PC-3 (cell line): ENCODE measurements at regions not wholly inside any gene's neighbourhood (a gene's known extent, or its start where the extent isn't known, plus 50 kb on each side); places are given as distances from the start of the nearest gene placed in this dataset.

Source experiments
- ATAC-seq: fragments of 200-7000 bp; cut with Tn5 transposase; 2 replicates; pipeline ENCODE4 v1.9.1; 2020; ENCODE audit warnings: mild to moderate bottlenecking, moderate library complexity
- BruUV-seq: library from RNA; stranded (reverse); fragments of 400-500 nt; replicated peaks from 2 replicates; lab custom pipeline; 2021; lab: Mats Ljungman, UMichigan
- CTCF ChIA-PET: fragments of 300-600 bp; sonication (Branson Sonifier 250); formaldehyde crosslinking; loops from one replicate; lab custom pipeline; 2022; ENCODE audit warnings: antibody characterized with exemption; lab: Charles Lee
- POLR2A ChIA-PET: fragments of 300-600 bp; sonication (Branson Sonifier 250); formaldehyde crosslinking; loops from one replicate; lab custom pipeline; 2022; ENCODE audit warnings: antibody characterized with exemption; ENCODE audit not compliant: unreplicated experiment; lab: Charles Lee
- DNase-seq: peaks from one replicate; pipeline ENCODE4 v3.0.0-alpha.2; 2015
- H2AFZ ChIP-seq: fragments of 300-600 bp; sonication (generic); 2 replicates; pipeline ENCODE4 v1.6.0; 2016; ENCODE audit warnings: antibody characterized with exemption, low read length
- H3F3A ChIP-seq: fragments of 300-600 bp; sonication (generic); one replicate; pipeline ENCODE4 v1.6.0; 2017; ENCODE audit warnings: antibody characterized with exemption, low read length, control low read depth, mild to moderate bottlenecking; ENCODE audit not compliant: unreplicated experiment
- H3K27ac ChIP-seq: fragments of 300-600 bp; sonication (generic); 2 replicates; pipeline ENCODE4 v1.5.1; 2016; ENCODE audit warnings: mild to moderate bottlenecking, low read length
- H3K27me3 ChIP-seq: fragments of 300-600 bp; sonication (generic); 2 replicates; pipeline ENCODE4 v1.6.1; 2016; ENCODE audit warnings: low read length, mixed read lengths
- H3K36me3 ChIP-seq: fragments of 300-600 bp; sonication (generic); 2 replicates; pipeline ENCODE4 v1.6.1; 2016; ENCODE audit warnings: low read depth, mixed run types, low read length, mixed read lengths
- H3K4me1 ChIP-seq: fragments of 300-600 bp; sonication (generic); 2 replicates; pipeline ENCODE4 v1.5.1; 2016; ENCODE audit warnings: low read length; ENCODE audit not compliant: insufficient read depth
- H3K4me2 ChIP-seq: fragments of 300-600 bp; sonication (generic); 2 replicates; pipeline ENCODE4 v1.6.0; 2016; ENCODE audit warnings: low read length
- H3K4me3 ChIP-seq: fragments of 300-600 bp; sonication (generic); 2 replicates; pipeline ENCODE4 v1.5.1; 2016; ENCODE audit warnings: mild to moderate bottlenecking, low read length, mixed read lengths
- H3K79me2 ChIP-seq: fragments of 300-600 bp; sonication (generic); 2 replicates; pipeline ENCODE4 v1.6.1; 2017; ENCODE audit warnings: low read length, mixed read lengths
- H3K9ac ChIP-seq: fragments of 300-600 bp; sonication (generic); 2 replicates; pipeline ENCODE4 v1.6.0; 2016; ENCODE audit warnings: mild to moderate bottlenecking, low read length
- H3K9me2 ChIP-seq: fragments of 300-600 bp; sonication (generic); replicated peaks from 2 replicates; pipeline ENCODE4 v1.6.1; 2016; ENCODE audit warnings: mixed run types, low read length, mixed read lengths
- H3K9me3 ChIP-seq: fragments of 300-600 bp; sonication (generic); 2 replicates; pipeline ENCODE4 v1.6.1; 2016; ENCODE audit warnings: low read length, mixed read lengths
- H4K20me1 ChIP-seq: fragments of 300-600 bp; sonication (generic); 2 replicates; pipeline ENCODE4 v1.6.1; 2016; ENCODE audit warnings: low read length, mixed read lengths
- CTCF ChIP-seq: fragments of 300-600 bp; sonication (generic); conservative IDR thresholded peaks from 2 replicates; pipeline ENCODE4 v1.5.1; 2017; ENCODE audit warnings: antibody characterized with exemption, low read depth, mild to moderate bottlenecking, low read length
- EZH2 ChIP-seq: fragments of 300-600 bp; sonication (generic); IDR thresholded peaks from one replicate; pipeline ENCODE4 v1.6.1; 2017; ENCODE audit warnings: antibody characterized with exemption, mild to moderate bottlenecking, low read length; ENCODE audit not compliant: unreplicated experiment
- EZH2phosphoT487 ChIP-seq: fragments of 300-600 bp; sonication (generic); IDR thresholded peaks from 2 replicates; pipeline ENCODE4 v1.6.1; 2018; ENCODE audit warnings: mild to moderate bottlenecking, antibody characterized with exemption, low read length, borderline replicate concordance
- intact Hi-C: fragments of 100-400 bp; cut with micrococcal nuclease; formaldehyde crosslinking; loops from 2 replicates; pipeline ENCODE4 v1.9.0; 2023

- BruUV-seq: no TSS peak
- Histone ChIP-seq H3K9me3 (no peaks in the 10 kb centered on the region), H3F3A (no peaks in the 10 kb centered on the region), H3K4me2 (no peak overlapping the region), H3K36me3 (no peaks in the 10 kb centered on the region), H3K4me1 (peaks cover 14% of the 10 kb centered on the region; the same call in 1 of the 2 replicates), H3K9me2 (no peaks in the 10 kb centered on the region), H3K27ac (no peak overlapping the region), H4K20me1 (no peaks in the 10 kb centered on the region), H3K9ac (no peak overlapping the region), H3K27me3 (no peaks in the 10 kb centered on the region), H3K4me3 (no peak overlapping the region), H3K79me2 (no peaks in the 10 kb centered on the region), H2AFZ (no peak overlapping the region)
- TF ChIP-seq EZH2phosphoT487 (no peak), EZH2 (no peak), CTCF (no peak)
- intact Hi-C loops: loop anchor here (10.0 kb wide), 2 partner anchors 146 to 306 kb away; no protein-coding TSS in a partner anchor
- DNase-seq: no peak
- POLR2A ChIA-PET: no interaction called here
- CTCF ChIA-PET: no interaction called here
- no peak for ATAC-seq
These were observed 142.0 kb downstream of the NOC3L start for GRCh38 chr10:94220717-94221116.

- no peak for ATAC-seq
- Histone ChIP-seq H3K9me2 (no peaks in the 10 kb centered on the region), H3K79me2 (no peaks in the 10 kb centered on the region), H3K9me3 (no peaks in the 10 kb centered on the region), H3K27ac (no peak overlapping the region), H2AFZ (no peak overlapping the region), H3K27me3 (no peaks in the 10 kb centered on the region), H3K4me3 (no peak overlapping the region), H3K9ac (no peak overlapping the region), H3K4me1 (peaks cover 14% of the 10 kb centered on the region; the same call in 1 of the 2 replicates), H4K20me1 (no peaks in the 10 kb centered on the region), H3K36me3 (no peaks in the 10 kb centered on the region), H3F3A (no peaks in the 10 kb centered on the region), H3K4me2 (no peak overlapping the region)
- CTCF ChIA-PET: no interaction called here
- TF ChIP-seq CTCF (no peak), EZH2 (no peak), EZH2phosphoT487 (no peak)
- POLR2A ChIA-PET: no interaction called here
- no TSS peak for BruUV-seq
- intact Hi-C loops: loop anchor here (10.0 kb wide), 2 partner anchors 149 to 309 kb away; no protein-coding TSS in a partner anchor
- DNase-seq: no peak
These were observed 138.9 kb downstream of the NOC3L start for GRCh38 chr10:94223702-94224370.

GRCh38 chr10:94224656-94225055 is 138.1 kb downstream of the NOC3L start:
- Histone ChIP-seq H4K20me1 (no peaks in the 10 kb centered on the region), H2AFZ (no peak overlapping the region), H3F3A (no peaks in the 10 kb centered on the region), H3K79me2 (no peaks in the 10 kb centered on the region), H3K4me2 (no peak overlapping the region), H3K9me2 (no peaks in the 10 kb centered on the region), H3K27me3 (no peaks in the 10 kb centered on the region), H3K4me1 (peaks cover 14% of the 10 kb centered on the region; the same call in 1 of the 2 replicates), H3K9me3 (no peaks in the 10 kb centered on the region), H3K27ac (peak overlapping the region; percentile 6; the same call in 1 of the 2 replicates), H3K9ac (no peak overlapping the region), H3K36me3 (no peaks in the 10 kb centered on the region), H3K4me3 (no peak overlapping the region)
- intact Hi-C loops: loop anchor here (10.0 kb wide), 2 partner anchors 150 to 310 kb away; no protein-coding TSS in a partner anchor
- ATAC-seq (peak; percentile 83), DNase-seq (peak; percentile 70)
- ChIA-PET POLR2A (no interaction called here), CTCF (interaction anchor here (0.6 kb wide), 1 partner anchor 403 kb away, joined by 3 read pairs; no protein-coding TSS in a partner anchor)
- no peak for TF ChIP-seq EZH2phosphoT487
- no peak for TF ChIP-seq CTCF
- no peak for TF ChIP-seq EZH2
- BruUV-seq: no TSS peak
